ENCODE measurements at regions not wholly inside any gene's neighbourhood (a gene's known extent, or its start where the extent isn't known, plus 50 kb on each side); places are given as distances from the start of the nearest gene placed in this dataset.
"Not testable (repeated sequence)": the region's sequence is repeated elsewhere in the genome, so short reads cannot be mapped to it uniquely, and the experiment has no call there.

DNA sequence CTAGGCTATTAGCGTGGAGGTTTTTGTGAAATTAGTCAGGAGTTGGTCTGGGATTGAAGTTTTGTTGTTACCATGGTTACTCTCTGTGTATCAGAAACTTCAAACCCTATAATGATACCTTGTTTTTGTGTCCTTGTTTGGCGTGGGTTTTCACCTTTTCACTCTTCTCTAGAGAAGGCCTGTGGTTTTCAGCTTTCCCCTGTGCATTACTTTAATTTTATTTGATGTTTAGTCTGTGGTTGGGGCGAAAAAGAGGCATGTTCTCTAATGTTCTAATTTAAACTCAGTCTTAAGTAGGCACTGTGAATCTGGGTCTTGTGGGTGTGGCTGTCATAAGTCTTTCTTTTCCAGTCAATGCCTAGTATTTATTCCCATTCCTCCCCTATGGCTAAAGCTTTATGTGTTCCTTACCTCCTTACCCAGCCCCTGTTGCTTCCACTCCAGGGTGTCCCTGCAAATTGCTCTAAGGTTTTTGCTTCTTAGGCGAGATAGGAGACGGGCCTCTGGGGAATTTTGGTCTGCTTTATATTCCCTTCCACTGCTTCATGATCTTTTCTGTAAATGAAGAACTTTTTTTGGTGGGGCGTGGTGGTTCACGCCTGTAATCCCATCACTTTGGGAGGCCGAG, 125.1 kb upstream of the XIST start:
- intact Hi-C loops (cut with DNase I), result no loop called here

GRCh38 chrX:73967461-73967860, 114.9 kb upstream of the XIST start:
- not testable (repeated sequence) for H3K4me1 ChIP-seq (replicated peaks)

More for the DNA sequence above, 125.1 kb upstream of the XIST start:
- H3K9me3 ChIP-seq, result no peaks in the 10 kb centered on the region
- H3K4me3 ChIP-seq, result no peak overlapping the region
- H3K4me1 ChIP-seq (replicated peaks), result no peaks in the 10 kb centered on the region
- WGBS, result 88% methylated on average over 8 of the region's 8 CpGs
- H3K27me3 ChIP-seq (replicated peaks; ENCODE audit: insufficient read depth), result no peaks in the 10 kb centered on the region
- TF ChIP-seq POLR2AphosphoS5 (IDR thresholded peaks at IDR 0.05) (no peak), POLR2A (IDR thresholded peaks at IDR 0.05) (no peak)
- TF ChIP-seq, protein P1, sequence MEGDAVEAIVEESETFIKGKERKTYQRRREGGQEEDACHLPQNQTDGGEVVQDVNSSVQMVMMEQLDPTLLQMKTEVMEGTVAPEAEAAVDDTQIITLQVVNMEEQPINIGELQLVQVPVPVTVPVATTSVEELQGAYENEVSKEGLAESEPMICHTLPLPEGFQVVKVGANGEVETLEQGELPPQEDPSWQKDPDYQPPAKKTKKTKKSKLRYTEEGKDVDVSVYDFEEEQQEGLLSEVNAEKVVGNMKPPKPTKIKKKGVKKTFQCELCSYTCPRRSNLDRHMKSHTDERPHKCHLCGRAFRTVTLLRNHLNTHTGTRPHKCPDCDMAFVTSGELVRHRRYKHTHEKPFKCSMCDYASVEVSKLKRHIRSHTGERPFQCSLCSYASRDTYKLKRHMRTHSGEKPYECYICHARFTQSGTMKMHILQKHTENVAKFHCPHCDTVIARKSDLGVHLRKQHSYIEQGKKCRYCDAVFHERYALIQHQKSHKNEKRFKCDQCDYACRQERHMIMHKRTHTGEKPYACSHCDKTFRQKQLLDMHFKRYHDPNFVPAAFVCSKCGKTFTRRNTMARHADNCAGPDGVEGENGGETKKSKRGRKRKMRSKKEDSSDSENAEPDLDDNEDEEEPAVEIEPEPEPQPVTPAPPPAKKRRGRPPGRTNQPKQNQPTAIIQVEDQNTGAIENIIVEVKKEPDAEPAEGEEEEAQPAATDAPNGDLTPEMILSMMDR (IDR thresholded peaks at IDR 0.05), result no peak
- no peak overlapping the region for H3K27ac ChIP-seq
- H3K36me3 ChIP-seq, result no peaks in the 10 kb centered on the region
- DNase-seq (ENCODE audit: low spot score), result no peak

DNA sequence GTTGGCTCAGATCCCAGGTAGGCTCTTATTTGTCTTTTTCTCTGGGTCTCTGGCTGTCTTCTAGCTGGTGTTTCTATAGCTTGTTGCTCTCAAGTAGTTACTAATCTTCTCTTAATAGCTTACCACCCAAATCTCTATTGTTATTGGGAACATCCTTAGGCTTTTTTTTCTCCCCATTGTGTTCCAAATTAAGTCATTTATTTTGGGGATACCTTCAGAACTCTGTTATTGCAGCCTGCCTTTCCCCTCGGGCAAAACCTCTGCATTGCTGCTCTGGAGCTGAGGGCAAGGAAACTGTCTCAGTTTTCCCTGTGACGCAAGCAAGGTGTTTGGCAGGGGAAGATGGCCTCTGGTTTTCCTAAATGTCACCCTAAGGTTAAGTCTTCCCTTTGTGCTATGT, 113.3 kb upstream of the XIST start:
- intact Hi-C loops (cut with DNase I), result no loop called here
- WGBS, result 22% methylated on average over 2 of the region's 2 CpGs
- Histone ChIP-seq H3K27me3 (replicated peaks; ENCODE audit: insufficient read depth) (no peaks in the 10 kb centered on the region), H3K36me3 (no peaks in the 10 kb centered on the region), H3K4me3 (no peak overlapping the region), H3K9me3 (no peaks in the 10 kb centered on the region), H3K27ac (no peak overlapping the region), H3K4me1 (replicated peaks) (no peaks in the 10 kb centered on the region)
- no peak for DNase-seq (ENCODE audit: low spot score)
- TF ChIP-seq POLR2A (IDR thresholded peaks at IDR 0.05) (no peak), POLR2AphosphoS5 (IDR thresholded peaks at IDR 0.05) (no peak)
- TF ChIP-seq, protein P1 (IDR thresholded peaks at IDR 0.05), result no peak

More at GRCh38 chrX:73967461-73967860, 114.9 kb upstream of the XIST start:
- 96% methylated on average over 22 of the region's 22 CpGs for WGBS
- H3K9me3 ChIP-seq; H3K4me3 ChIP-seq; intact Hi-C loops (cut with DNase I); H3K36me3 ChIP-seq; H3K27me3 ChIP-seq (replicated peaks; ENCODE audit: insufficient read depth); H3K27ac ChIP-seq; DNase-seq (ENCODE audit: low spot score): not testable (repeated sequence)

GRCh38 chrX:73964579-73964978, 112.1 kb upstream of the XIST start:
- Histone ChIP-seq H3K4me1 (replicated peaks) (no peaks in the 10 kb centered on the region), H3K27ac (no peak overlapping the region), H3K27me3 (replicated peaks; ENCODE audit: insufficient read depth) (no peaks in the 10 kb centered on the region), H3K9me3 (no peaks in the 10 kb centered on the region), H3K4me3 (no peak overlapping the region), H3K36me3 (no peaks in the 10 kb centered on the region)
- intact Hi-C loops (cut with DNase I), result no loop called here
- no peak for DNase-seq (ENCODE audit: low spot score)
- 78% methylated on average over 1 of the region's 1 CpG for WGBS
- TF ChIP-seq, protein P1 (IDR thresholded peaks at IDR 0.05), result no peak
- TF ChIP-seq POLR2AphosphoS5 (IDR thresholded peaks at IDR 0.05) (no peak), POLR2A (IDR thresholded peaks at IDR 0.05) (no peak)

DNA sequence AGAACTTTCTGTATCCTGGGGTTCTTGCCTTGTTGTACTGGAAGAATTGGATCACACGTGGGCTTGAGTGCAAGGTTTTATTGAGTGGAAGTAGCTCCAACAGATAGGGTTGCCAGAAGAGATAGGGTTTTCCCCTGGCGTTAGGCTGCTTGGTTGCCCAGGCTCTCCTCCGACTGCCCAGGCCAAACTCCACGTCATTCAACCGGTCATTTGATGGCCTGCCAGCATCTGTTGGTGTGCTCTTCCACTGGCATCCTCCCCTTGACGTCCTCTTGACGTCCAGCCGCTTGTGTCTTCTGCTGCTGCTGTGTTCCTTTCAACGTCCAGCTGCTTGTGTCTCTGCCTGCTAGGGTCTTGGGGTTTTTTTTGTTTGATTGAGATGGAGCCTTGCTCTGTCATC, 111.2 kb upstream of the XIST start:
- Histone ChIP-seq H3K9me3 (no peaks in the 10 kb centered on the region), H3K27ac (no peak overlapping the region), H3K27me3 (replicated peaks; ENCODE audit: insufficient read depth) (no peaks in the 10 kb centered on the region), H3K4me3 (no peak overlapping the region), H3K36me3 (no peaks in the 10 kb centered on the region), H3K4me1 (replicated peaks) (no peaks in the 10 kb centered on the region)
- TF ChIP-seq, protein P1 (IDR thresholded peaks at IDR 0.05), result no peak
- TF ChIP-seq POLR2AphosphoS5 (IDR thresholded peaks at IDR 0.05) (no peak), POLR2A (IDR thresholded peaks at IDR 0.05) (no peak)
- intact Hi-C loops (cut with DNase I), result no loop called here
- no peak for DNase-seq (ENCODE audit: low spot score)
- 75% methylated on average over 9 of the region's 9 CpGs for WGBS
